HPDE6-E6E7 (cell line): ENCODE measurements at regions not wholly inside any gene's neighbourhood (a gene's known extent, or its start where the extent isn't known, plus 50 kb on each side); places are given as distances from the start of the nearest gene placed in this dataset.
"Not testable (repeated sequence)": the region's sequence is repeated elsewhere in the genome, so short reads cannot be mapped to it uniquely, and the experiment has no call there.

Experiments used
- DNase-seq: peaks from one replicate; pipeline ENCODE4 v3.0.0; 2011; ENCODE audit warnings: missing footprints; ENCODE audit errors: extremely low spot score

DNA sequence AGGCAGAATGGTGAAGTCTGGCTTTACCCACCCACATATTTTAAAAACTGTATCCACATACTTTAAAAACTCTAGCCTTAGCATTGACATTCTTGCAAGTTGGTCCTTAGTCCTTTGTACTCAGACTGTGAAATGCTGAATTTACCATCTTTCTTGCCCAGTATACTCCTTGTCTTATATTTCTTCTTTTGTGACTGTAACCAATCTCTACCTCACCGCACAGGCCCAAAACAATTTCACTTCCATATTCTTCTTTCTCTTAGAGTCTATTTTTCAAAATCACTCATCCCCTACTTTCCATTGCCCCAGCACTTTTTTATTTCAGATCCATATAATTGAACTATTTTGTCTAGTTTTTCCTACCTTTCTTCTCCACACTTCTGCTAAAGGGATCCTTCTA, 892.4 kb upstream of the B3GALT2 start:
- DNase-seq = no peak

DNA sequence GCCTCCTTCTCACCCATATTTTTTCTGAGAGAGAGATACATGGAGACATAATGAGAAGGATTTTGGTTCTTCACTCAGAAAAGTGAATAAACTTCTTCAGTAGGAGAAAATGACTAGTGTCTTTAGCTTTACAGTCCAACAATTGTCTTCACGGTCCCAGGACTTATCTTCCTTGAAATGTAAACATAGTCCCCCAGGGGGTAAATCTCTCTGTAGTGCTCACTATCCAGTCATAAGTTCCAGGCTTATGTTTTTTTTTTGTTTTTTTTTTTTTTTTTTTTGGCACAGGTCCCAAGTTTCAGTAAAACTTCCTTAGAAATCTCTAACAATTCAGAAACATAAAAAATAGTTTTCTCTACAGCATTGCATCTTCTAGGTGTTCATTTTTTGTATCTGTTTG, 890.2 kb upstream of the B3GALT2 start:
- DNase-seq = no peak

- no peak for DNase-seq
Measured at GRCh38 chr1:194073833-194074232, 887.4 kb upstream of the B3GALT2 start.

GRCh38 chr1:194071205-194071604, 884.8 kb upstream of the B3GALT2 start:
- DNase-seq = no peak

GRCh38 chr1:194069831-194070218, 883.4 kb upstream of the B3GALT2 start:
- DNase-seq = no peak

DNA sequence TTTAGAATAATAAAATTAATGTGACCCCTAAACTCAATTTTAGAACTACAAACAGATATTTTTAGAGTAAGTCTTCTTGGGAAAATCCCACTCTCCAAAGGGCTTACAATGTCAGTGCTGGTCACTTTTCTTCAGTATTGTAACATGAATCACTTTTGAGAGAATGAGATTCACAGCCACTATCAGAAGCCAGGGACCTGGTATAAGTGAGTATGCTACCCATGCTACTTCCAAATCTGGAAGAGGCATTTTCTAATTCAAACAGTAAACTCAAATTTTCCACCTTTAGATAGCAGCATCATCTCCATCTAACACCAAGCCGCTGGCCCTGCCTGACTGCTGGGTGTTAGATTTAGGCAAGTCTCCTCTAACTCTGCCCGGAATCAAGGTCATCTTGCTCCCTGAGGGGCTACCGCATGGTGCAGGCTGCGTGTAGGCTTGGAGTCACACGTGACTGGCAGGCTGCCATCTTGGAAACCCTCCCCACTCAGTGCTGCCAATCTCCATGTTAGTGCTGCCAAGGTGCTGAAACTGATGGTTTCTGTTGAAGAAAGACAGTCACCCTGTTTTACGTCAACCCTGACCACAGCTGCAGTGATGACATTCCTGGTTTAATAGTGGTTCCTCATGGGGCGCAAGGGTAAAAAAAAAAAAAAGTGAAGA, 882.9 kb upstream of the B3GALT2 start:
- DNase-seq = no peak

DNA sequence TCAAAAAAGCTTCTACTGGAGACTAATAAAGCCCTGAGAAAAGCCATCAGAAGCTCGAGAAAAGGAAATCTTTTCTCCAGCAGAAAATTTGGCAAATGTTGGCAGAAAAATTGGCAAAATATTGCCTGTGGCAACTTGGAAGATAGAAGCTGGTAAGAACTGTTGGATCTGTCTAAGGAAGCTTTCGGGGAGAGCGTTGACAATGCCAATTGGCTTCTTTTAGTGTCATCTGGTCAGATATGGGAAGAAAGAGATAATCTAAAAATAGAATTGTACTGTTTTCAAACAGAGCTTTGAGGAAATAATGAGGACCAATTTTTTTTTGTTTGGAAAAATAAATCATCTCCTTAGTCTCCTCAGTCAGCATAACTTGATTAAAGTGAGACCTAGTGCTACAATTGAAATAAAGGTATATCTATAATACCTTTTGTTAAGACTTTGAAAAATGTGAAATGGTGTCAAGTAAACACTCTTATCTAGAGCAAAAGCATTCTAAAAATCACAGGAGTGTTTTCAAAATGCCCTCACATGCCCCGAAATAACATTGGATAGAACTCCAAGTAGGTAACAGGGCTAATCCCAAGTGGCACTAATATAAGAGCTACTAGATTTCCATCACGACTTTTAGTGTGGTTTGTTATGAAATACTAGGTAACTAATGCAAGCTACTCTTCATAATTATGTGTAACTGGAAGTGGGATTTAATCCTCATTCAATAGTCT, 882.2 kb upstream of the B3GALT2 start:
- no peak for DNase-seq

- DNase-seq = no peak
Measured at GRCh38 chr1:194067772-194068171, 881.4 kb upstream of the B3GALT2 start.

GRCh38 chr1:194062962-194063361, 876.5 kb upstream of the B3GALT2 start:
- DNase-seq = no peak

- no peak for DNase-seq
Measured at GRCh38 chr1:194062526-194062925, 876.1 kb upstream of the B3GALT2 start.

GRCh38 chr1:194060481-194060880, 874.1 kb upstream of the B3GALT2 start:
- DNase-seq = no peak

DNA sequence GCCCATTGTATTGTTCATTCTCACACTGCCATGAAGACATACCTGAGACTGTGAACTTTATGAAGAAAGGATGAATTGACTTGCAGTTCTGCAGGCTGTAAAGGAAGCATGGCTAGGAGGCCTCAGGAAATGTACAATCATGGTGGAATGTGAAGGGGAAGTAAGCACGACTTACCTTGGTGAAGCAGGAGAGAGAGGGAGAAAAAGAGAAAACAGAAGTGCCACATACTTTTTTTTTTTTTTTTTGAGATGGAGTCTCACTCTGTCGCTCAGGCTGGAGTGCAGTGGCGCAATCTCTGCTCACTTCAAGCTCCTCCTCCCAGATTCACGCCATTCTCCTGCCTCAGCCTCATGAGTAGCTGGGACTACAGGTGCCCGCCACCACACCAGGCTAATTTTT, 871.9 kb upstream of the B3GALT2 start:
- DNase-seq = not testable (repeated sequence)

GRCh38 chr1:194056169-194056568, 869.8 kb upstream of the B3GALT2 start:
- DNase-seq = no peak

DNA sequence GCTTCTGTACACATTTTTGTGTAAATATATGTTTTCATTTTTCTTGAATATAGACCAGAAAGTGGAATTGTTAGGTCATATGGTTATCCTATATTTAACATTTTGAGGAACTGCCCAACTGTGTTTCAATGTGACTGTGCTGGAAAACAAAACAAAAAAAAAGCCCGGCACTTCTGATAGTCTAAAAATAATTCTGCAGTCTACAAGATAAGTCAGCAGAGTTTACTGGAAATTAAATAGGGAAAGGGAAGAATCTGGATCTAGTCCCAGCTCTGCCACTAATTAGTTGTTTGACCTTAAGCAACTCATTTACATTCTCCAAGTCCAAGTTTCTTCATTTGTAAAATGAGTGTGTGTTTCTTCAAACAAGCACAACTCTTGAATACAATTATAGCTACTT, 869.1 kb upstream of the B3GALT2 start:
- DNase-seq = no peak

DNA sequence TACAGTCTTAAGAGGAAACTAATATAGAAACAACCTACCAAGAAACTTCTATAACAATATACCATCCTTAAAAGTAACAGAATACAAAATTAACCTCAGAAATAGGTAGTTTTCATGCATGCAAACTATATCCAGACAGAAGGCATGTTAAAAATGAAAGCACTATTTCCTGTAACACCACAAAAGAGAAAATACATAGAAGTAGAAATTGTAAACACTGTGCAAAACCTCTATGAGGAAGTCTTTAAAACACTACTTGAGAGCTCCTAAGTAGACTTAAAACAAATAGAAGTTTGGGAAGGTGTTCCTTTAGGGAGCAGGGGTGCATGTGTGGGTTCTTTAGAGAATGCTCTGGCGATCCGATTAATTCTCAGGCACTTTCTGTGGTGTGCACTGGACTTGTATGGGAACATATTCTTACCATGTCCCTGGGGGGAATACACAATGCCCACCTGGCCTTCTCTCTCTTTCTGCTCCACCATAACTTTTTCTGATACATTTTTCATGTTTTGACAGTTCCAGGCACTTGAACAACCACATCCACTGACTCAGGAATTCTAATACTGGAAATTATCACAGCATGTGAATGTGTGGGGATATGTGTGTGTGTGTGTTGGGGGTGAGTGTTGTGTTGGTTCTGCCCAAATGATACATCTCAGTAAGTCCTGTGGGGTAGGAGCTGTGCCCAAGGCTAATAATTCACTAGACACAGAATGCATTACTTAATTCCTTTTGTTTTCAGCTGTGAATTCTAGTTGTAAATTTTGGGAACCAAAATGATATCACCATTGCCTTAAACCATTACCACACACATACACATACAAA, 866.3 kb upstream of the B3GALT2 start:
- no peak for DNase-seq

DNA sequence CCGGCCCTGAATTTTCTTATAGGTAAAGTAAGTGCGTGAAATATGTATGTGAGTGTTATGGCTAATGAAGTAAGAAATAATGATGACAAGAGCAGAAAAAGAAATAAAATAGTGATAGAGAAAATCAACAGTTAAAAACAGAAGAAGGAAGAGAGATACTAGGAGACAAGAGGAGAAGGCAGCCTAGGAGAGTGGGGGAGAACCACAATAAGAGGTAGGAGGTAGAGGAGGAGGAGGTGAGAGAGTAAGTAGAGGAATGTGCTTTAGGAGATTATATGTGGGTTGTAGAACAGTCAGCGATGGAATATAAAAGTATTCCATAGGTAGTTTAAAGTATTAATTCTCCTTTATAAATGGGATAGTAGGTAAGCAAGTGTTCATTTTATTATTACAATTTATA, 861.5 kb upstream of the B3GALT2 start:
- no peak for DNase-seq

GRCh38 chr1:194047206-194047605, 860.8 kb upstream of the B3GALT2 start:
- no peak for DNase-seq

DNA sequence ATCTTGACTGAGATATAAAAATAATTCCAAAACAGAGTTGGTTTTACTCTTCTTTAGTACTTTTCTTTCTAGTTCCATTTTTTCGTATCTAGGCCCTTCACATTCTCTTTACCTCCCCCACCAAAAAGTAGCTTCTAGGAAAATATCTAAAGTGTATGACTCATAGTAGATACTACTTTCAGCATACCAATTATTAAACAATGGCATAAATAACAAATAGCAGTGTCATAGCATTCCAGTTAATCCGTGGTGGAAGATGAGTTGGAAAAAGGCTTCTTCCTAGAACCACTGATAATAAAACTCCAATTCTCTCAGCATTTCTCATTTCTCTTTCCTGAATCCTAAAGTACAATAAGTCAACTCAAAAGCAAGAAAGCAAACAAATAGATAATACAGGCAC, 859.0 kb upstream of the B3GALT2 start:
- DNase-seq = no peak

DNA sequence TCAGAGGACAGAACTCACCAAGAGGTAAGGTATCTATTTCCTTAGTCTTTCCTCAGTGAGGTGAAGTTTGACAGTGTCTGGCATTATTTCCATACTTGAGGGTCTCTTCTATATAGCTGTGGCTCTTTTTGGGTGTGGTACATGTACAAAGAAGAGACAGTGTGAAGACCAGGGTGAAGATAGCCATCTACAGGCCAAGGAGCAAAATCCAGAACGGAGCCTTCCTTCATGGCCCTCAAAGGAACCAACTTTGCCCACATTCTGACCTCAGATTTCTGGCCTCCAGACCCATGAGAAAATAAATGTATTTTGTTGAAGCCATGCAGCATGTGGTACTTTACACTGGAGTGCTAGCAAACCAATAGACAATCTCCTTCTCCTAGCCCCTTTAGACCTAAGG, 858.5 kb upstream of the B3GALT2 start:
- no peak for DNase-seq

- DNase-seq = no peak
Measured at GRCh38 chr1:194043984-194044755, 857.8 kb upstream of the B3GALT2 start.

GRCh38 chr1:194042736-194043135, 856.3 kb upstream of the B3GALT2 start:
- no peak for DNase-seq

GRCh38 chr1:194040496-194040895, 854.1 kb upstream of the B3GALT2 start:
- no peak for DNase-seq
